PC-9 (cell line): ENCODE measurements at regions not wholly inside any gene's neighbourhood (a gene's known extent, or its start where the extent isn't known, plus 50 kb on each side); places are given as distances from the start of the nearest gene placed in this dataset.

Experiments
- BruUV-seq: library from RNA; stranded (reverse); fragments of 400-500 nt; replicated peaks from 2 replicates; lab custom pipeline; 2021; lab: Mats Ljungman, UMichigan
- CTCF ChIA-PET: fragments of 300-600 bp; sonication (Branson Sonifier 250); formaldehyde crosslinking; loops from one replicate; lab custom pipeline; 2022; ENCODE audit warnings: antibody characterized with exemption; lab: Charles Lee
- POLR2A ChIA-PET: fragments of 300-600 bp; sonication (Branson Sonifier 250); formaldehyde crosslinking; loops from one replicate; lab custom pipeline; 2022; ENCODE audit warnings: antibody characterized with exemption; ENCODE audit not compliant: unreplicated experiment; lab: Charles Lee
- DNase-seq, 2 experiments: peaks; one replicate each; pipeline versions ENCODE4 v3.0.0 to v3.0.0-alpha.2; 2015 to 2022; ENCODE audit warnings: mixed read lengths in 1 of 2
- H2AFZ ChIP-seq: fragments of 200-600 bp; sonication (generic); 2 replicates; pipeline ENCODE4 v1.8.1; 2017; ENCODE audit warnings: antibody characterized with exemption
- H3F3A ChIP-seq: fragments of 200-600 bp; sonication (generic); 2 replicates; pipeline ENCODE4 v1.8.1; 2017; ENCODE audit warnings: antibody characterized with exemption, mild to moderate bottlenecking, low read depth; ENCODE audit not compliant: insufficient read depth
- H3K27ac ChIP-seq: fragments of 200-600 bp; sonication (generic); 2 replicates; pipeline ENCODE4 v1.6.1; 2016; ENCODE audit warnings: mixed run types
- H3K27me3 ChIP-seq: fragments of 200-600 bp; sonication (generic); 2 replicates; pipeline ENCODE4 v1.6.1; 2016; ENCODE audit warnings: low read depth, mixed run types; ENCODE audit not compliant: insufficient read depth
- H3K36me3 ChIP-seq: fragments of 200-600 bp; sonication (generic); 2 replicates; pipeline ENCODE4 v1.6.1; 2016; ENCODE audit warnings: low read depth, mixed run types
- H3K4me1 ChIP-seq: fragments of 200-600 bp; sonication (generic); replicated peaks from 2 replicates; pipeline ENCODE4 v1.6.1; 2016; ENCODE audit warnings: mixed run types; ENCODE audit not compliant: insufficient read depth
- H3K4me2 ChIP-seq: fragments of 200-600 bp; sonication (generic); 2 replicates; pipeline ENCODE4 v1.6.1; 2017; ENCODE audit warnings: mixed run types
- H3K4me3 ChIP-seq: fragments of 200-600 bp; sonication (generic); 2 replicates; pipeline ENCODE4 v1.6.1; 2016; ENCODE audit warnings: mixed run types
- H3K79me2 ChIP-seq: fragments of 200-600 bp; sonication (generic); 2 replicates; pipeline ENCODE4 v1.6.1; 2017; ENCODE audit warnings: low read depth, mixed run types
- H3K9me2 ChIP-seq: fragments of 200-600 bp; sonication (generic); 2 replicates; pipeline ENCODE4 v1.8.1; 2017; ENCODE audit warnings: mild to moderate bottlenecking; ENCODE audit not compliant: insufficient read depth
- H3K9me3 ChIP-seq: fragments of 200-600 bp; sonication (generic); 2 replicates; pipeline ENCODE4 v1.8.1; 2016; ENCODE audit warnings: low read depth; ENCODE audit not compliant: insufficient read depth
- H4K20me1 ChIP-seq: fragments of 200-600 bp; sonication (generic); 2 replicates; pipeline ENCODE4 v1.8.1; 2017; ENCODE audit not compliant: insufficient read depth
- CTCF ChIP-seq: fragments of 200-600 bp; sonication (generic); conservative IDR thresholded peaks from 2 replicates; pipeline ENCODE4 v1.6.1; 2017; ENCODE audit warnings: mixed run types, antibody characterized with exemption, mild to moderate bottlenecking, moderate library complexity
- EZH2 ChIP-seq: fragments of 200-600 bp; sonication (generic); IDR thresholded peaks from 2 replicates; pipeline ENCODE4 v1.8.0; 2017; ENCODE audit warnings: antibody characterized with exemption, low read depth
- intact Hi-C: fragments of 100-400 bp; cut with micrococcal nuclease; formaldehyde crosslinking; loops from one replicate; pipeline ENCODE4 v1.10.0; 2022; ENCODE audit not compliant: unreplicated experiment

DNA sequence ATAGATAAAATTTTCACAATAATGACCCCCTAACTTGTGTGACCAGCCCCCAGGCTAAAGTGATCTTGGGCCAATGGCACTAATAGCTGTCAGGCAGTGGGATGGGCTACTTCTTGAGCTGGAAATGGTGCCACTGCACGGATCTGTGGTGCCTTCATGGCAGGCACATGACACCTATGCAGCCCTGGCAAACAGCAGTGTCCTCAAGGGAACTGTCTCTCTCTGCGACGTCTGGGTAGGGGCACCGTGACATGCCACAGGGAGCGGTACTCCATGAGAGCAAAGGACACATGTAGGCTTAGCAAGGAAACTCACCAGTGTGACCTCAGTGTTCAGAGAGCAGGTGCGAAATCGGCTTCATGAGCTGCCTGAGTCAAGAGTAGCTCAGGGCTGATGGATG lies 161.7 kb upstream of the TWIST2 start:
- peaks cover 27% of the 10 kb centered on the region for H3K27me3 ChIP-seq
- peaks cover 31% of the 10 kb centered on the region for H3F3A ChIP-seq
- H3K9me2 ChIP-seq = no peaks in the 10 kb centered on the region
- peaks cover 6% of the 10 kb centered on the region; the same call in 1 of the 2 replicates for H3K9me3 ChIP-seq
- intact Hi-C loops = no loop called here
- no peak for DNase-seq
- no peak for TF ChIP-seq EZH2
- no peak for TF ChIP-seq CTCF
- H3K36me3 ChIP-seq = no peaks in the 10 kb centered on the region
- ChIA-PET CTCF (no interaction called here), POLR2A (no interaction called here)
- no peak overlapping the region for H2AFZ ChIP-seq
- no peak overlapping the region for H3K4me3 ChIP-seq
- H3K27ac ChIP-seq = peak overlapping the region; percentile 73
- no peaks in the 10 kb centered on the region for H3K79me2 ChIP-seq
- H3K4me1 ChIP-seq = peaks cover 32% of the 10 kb centered on the region
- BruUV-seq = no TSS peak
- H4K20me1 ChIP-seq = no peaks in the 10 kb centered on the region
- no peak overlapping the region for H3K4me2 ChIP-seq

- no peaks in the 10 kb centered on the region for H3K36me3 ChIP-seq
- H3K27ac ChIP-seq = no peak overlapping the region
- H3K27me3 ChIP-seq = peaks cover 46% of the 10 kb centered on the region
- no peak overlapping the region; the same call in 1 of the 2 replicates for H2AFZ ChIP-seq
- no TSS peak for BruUV-seq
- no peak for DNase-seq
- ChIA-PET CTCF (no interaction called here), POLR2A (no interaction called here)
- H3K79me2 ChIP-seq = no peaks in the 10 kb centered on the region
- peaks cover 4% of the 10 kb centered on the region; the same call in 1 of the 2 replicates for H3K9me3 ChIP-seq
- H3F3A ChIP-seq = peaks cover 30% of the 10 kb centered on the region
- intact Hi-C loops = no loop called here
- H4K20me1 ChIP-seq = no peaks in the 10 kb centered on the region
- TF ChIP-seq CTCF = no peak
- no peak for TF ChIP-seq EZH2
- H3K4me1 ChIP-seq = peaks cover 34% of the 10 kb centered on the region
- H3K9me2 ChIP-seq = no peaks in the 10 kb centered on the region
- H3K4me3 ChIP-seq = no peak overlapping the region
- no peak overlapping the region for H3K4me2 ChIP-seq
These were observed 159.4 kb upstream of the TWIST2 start for GRCh38 chr2:238688193-238689153.

GRCh38 chr2:238689331-238689730 lies 158.6 kb upstream of the TWIST2 start:
- H4K20me1 ChIP-seq = no peaks in the 10 kb centered on the region
- no peak overlapping the region for H3K4me2 ChIP-seq
- H3K36me3 ChIP-seq = no peaks in the 10 kb centered on the region
- H3K4me1 ChIP-seq = peaks cover 26% of the 10 kb centered on the region
- ChIA-PET CTCF (no interaction called here), POLR2A (no interaction called here)
- no peak overlapping the region for H3K4me3 ChIP-seq
- no peak for DNase-seq
- no peaks in the 10 kb centered on the region for H3K79me2 ChIP-seq
- BruUV-seq = no TSS peak
- no peak overlapping the region for H2AFZ ChIP-seq
- no peak overlapping the region for H3K27ac ChIP-seq
- H3F3A ChIP-seq = peaks cover 21% of the 10 kb centered on the region
- peaks cover 53% of the 10 kb centered on the region for H3K27me3 ChIP-seq
- H3K9me3 ChIP-seq = no peaks in the 10 kb centered on the region
- no peak for TF ChIP-seq CTCF
- no peaks in the 10 kb centered on the region for H3K9me2 ChIP-seq
- intact Hi-C loops = no loop called here
